Dendritic cell treated with granulocyte-macrophage colony-stimulating factor and Interleukin-4, amounts not matched to agents 40 ng/mL and 50 ng/mL, for 4 days (primary cell): ENCODE measurements at regions not wholly inside any gene's neighbourhood (a gene's known extent, or its start where the extent isn't known, plus 50 kb on each side); places are given as distances from the start of the nearest gene placed in this dataset.
"Not testable (repeated sequence)": the region's sequence is repeated elsewhere in the genome, so short reads cannot be mapped to it uniquely, and the experiment has no call there.

ENCODE experiments used
- H3K27ac Mint-ChIP-seq: one replicate; pipeline ENCODE4 v1.8.0; 2022; ENCODE audit warnings: mild to moderate bottlenecking, mixed read lengths
- H3K27me3 Mint-ChIP-seq: one replicate; pipeline ENCODE4 v1.8.0; 2022; ENCODE audit warnings: mild to moderate bottlenecking, mixed read lengths
- H3K36me3 Mint-ChIP-seq: one replicate; pipeline ENCODE4 v1.8.0; 2022; ENCODE audit warnings: low read depth, mixed read lengths
- H3K4me1 Mint-ChIP-seq: one replicate; pipeline ENCODE4 v1.8.0; 2022; ENCODE audit warnings: low read depth, mixed read lengths
- H3K4me3 Mint-ChIP-seq: one replicate; pipeline ENCODE4 v1.8.0; 2022; ENCODE audit warnings: mild to moderate bottlenecking, moderate library complexity, mixed read lengths
- H3K9me3 Mint-ChIP-seq: one replicate; pipeline ENCODE4 v1.8.0; 2022; ENCODE audit warnings: mixed read lengths
- intact Hi-C: fragments of 100-400 bp; cut with micrococcal nuclease; formaldehyde crosslinking; loops from one replicate; pipeline ENCODE4 v1.15.0; 2022

DNA sequence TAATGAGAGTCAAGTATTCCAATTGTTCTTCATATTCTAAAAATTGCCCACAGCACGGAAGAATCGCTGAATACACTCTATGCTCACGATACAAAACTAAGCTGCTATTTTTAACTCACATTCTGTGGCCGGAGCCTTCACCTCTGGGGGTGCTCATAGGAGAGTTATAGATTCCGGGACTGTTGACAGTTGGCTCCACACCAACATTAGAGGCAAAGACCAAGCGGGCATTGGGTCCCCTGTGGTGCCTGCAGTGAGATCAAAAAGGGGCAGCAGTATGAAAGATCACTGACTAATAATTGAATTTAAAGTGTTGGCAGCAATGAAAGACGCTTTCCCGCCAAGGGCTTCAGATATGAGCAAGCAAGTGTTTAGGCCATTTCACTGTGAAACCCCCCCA, 146.0 kb downstream of the TMEM144 start:
- no peaks in the 10 kb centered on the region for H3K27me3 Mint-ChIP-seq
- H3K36me3 Mint-ChIP-seq, result no peaks in the 10 kb centered on the region

DNA sequence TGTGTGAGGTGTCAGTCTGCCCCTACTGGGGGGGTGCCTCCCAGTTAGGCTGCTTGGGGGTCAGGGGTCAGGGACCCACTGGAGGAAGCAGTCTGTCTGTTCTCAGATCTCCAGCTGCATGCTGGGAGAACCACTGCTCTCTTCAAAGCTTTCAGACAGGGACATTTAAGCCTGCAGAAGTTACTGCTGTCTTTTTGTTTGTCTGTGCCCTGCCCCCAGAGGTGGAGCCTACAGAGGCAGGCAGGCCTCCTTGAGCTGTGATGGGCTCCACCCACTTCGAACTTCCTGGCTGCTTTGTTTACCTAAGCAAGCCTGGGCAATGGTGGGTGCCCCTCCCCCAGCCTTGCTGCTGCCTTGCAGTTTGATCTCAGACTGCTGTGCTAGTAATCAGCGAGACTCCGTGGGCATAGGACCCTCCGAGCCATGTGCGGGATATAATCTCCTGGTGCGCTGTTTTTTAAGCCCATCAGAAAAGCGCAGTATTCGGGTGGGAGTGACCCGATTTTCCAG, 153.7 kb upstream of the RXFP1 start:
- H3K27me3 Mint-ChIP-seq, H3K36me3 Mint-ChIP-seq, H3K4me1 Mint-ChIP-seq, H3K4me3 Mint-ChIP-seq, intact Hi-C loops, H3K27ac Mint-ChIP-seq: not testable (repeated sequence)
- H3K9me3 Mint-ChIP-seq, result peaks cover 32% of the 10 kb centered on the region

More for the DNA sequence above, 146.0 kb downstream of the TMEM144 start:
- H3K4me3 Mint-ChIP-seq, result no peak overlapping the region
- H3K9me3 Mint-ChIP-seq, result peaks cover 7% of the 10 kb centered on the region
- intact Hi-C loops, result no loop called here
- no peaks in the 10 kb centered on the region for H3K4me1 Mint-ChIP-seq
- H3K27ac Mint-ChIP-seq, result no peak overlapping the region

DNA sequence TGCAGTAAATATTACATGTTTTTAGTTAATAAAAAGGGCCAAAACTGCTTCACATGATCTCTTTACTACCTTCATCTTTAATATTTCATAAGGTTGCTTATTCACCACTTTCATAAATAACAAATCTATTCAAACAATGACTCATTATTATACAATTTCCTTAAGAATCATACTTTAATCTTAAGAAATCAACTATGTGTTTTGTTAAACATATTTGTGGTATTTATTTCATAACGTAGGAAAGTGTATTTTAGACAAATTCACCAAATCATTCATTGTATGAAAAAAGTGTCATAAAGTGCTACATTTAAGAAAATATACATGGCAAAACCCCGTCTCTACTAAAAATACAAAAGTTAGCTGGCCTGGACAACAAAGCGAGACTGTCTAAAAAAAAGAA, 150.5 kb upstream of the RXFP1 start:
- Mint-ChIP-seq H3K27ac (no peak overlapping the region), H3K4me3 (no peak overlapping the region), H3K27me3 (no peaks in the 10 kb centered on the region), H3K36me3 (no peaks in the 10 kb centered on the region), H3K4me1 (no peaks in the 10 kb centered on the region), H3K9me3 (peaks cover 18% of the 10 kb centered on the region)
- intact Hi-C loops, result no loop called here

DNA sequence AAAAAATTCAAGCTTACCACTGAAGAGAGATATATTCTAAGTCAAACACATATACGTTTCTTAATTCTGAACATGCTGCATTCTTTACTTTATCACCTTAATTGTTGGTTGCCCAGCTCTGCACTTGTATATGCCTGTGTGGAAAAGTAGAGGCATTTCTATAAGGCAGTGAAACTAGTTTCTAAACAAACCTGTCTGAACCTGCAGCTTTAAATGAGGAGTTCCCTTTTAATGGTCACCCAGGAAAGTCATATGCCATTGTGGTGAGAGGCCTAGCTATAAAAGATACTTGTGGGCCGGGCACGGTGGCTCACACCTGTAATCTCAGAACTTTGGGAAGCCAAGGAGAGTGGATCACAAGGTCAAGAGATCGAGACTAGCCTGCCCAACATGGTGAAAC, 147.4 kb upstream of the RXFP1 start:
- Mint-ChIP-seq H3K27me3 (no peaks in the 10 kb centered on the region), H3K27ac (no peak overlapping the region), H3K9me3 (peaks cover 3% of the 10 kb centered on the region), H3K4me1 (no peaks in the 10 kb centered on the region), H3K4me3 (no peak overlapping the region), H3K36me3 (no peaks in the 10 kb centered on the region)
- intact Hi-C loops, result no loop called here

DNA sequence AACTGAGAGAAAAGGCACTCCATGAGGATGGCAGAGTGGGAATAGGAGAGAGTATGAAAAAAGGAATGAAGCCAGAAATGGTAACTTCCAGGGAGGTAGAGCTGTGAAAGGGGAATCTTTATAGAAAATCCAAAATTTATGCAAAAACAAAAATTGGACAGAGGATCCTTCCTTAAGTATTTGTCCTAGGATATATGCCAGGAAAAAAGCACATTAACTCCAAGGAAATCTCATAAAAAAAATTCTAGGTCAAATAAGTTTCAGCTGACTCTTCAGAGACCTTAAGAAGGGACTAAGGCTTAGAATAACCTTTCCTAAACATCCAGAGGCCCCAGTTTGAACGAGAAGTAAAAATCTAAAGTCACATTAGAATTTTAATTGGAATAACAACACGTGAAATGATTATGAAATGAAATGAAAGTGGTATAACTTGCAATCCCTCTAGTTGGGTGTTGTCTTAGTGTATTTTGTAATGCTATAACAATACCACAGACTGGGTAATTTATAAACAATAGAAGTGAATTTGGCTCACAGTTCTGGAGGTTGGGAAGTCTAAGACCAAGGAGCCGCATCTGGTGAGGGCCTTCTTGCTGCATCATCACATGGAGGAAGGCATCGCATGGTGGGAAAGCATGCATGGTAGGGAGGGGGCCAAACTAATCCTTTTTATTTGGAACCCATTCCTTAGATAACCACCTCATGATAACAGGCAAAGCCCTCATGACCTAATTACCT, 145.4 kb upstream of the RXFP1 start:
- H3K9me3 Mint-ChIP-seq, result peaks cover 18% of the 10 kb centered on the region
- H3K4me3 Mint-ChIP-seq, result no peak overlapping the region
- no peak overlapping the region for H3K27ac Mint-ChIP-seq
- intact Hi-C loops, result no loop called here
- H3K27me3 Mint-ChIP-seq, result no peaks in the 10 kb centered on the region
- no peaks in the 10 kb centered on the region for H3K36me3 Mint-ChIP-seq
- no peaks in the 10 kb centered on the region for H3K4me1 Mint-ChIP-seq

DNA sequence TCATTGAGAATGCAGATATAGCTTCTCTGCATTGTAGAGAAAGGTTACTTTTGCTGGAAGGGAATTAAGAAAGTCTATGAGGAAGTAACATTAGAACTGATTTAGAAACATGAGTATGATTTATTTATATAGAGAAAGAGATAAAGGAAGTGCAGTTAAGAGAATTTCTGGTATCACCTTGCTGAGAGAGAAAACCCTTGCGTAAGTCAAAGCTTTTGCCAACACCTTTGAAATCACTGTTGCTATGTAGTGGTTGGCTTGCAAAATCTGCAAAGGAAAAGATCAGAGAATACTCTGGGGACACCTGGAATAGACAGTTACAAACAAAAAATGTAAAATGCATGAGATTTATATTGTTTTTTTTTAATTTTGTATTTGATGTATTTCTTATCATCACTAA, 137.3 kb upstream of the RXFP1 start:
- Mint-ChIP-seq H3K27me3 (no peaks in the 10 kb centered on the region), H3K27ac (no peak overlapping the region), H3K36me3 (no peaks in the 10 kb centered on the region), H3K4me3 (no peak overlapping the region), H3K9me3 (peaks cover 13% of the 10 kb centered on the region), H3K4me1 (no peaks in the 10 kb centered on the region)
- intact Hi-C loops, result no loop called here

DNA sequence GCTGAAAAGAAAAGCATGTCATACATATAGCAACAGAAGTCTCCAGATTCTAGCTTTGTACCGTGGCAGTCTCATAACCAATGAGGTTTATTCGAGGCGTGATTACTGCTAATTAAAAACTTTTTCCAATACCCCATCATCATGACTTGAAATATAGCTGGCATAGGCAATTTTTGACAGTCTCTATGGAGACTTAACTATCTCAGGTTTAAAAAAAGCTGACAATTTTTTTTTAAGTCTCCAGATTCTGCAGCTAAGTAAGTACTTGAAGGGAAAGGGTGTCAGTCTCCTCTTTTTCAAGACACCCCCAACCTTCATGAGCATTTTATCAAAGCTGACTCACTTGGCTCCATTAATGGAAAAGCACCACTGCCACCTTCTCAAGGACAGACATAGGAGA, 126.3 kb upstream of the RXFP1 start:
- intact Hi-C loops, result no loop called here
- Mint-ChIP-seq H3K27ac (no peak overlapping the region), H3K36me3 (no peaks in the 10 kb centered on the region), H3K27me3 (no peaks in the 10 kb centered on the region), H3K9me3 (no peaks in the 10 kb centered on the region), H3K4me3 (no peak overlapping the region), H3K4me1 (no peaks in the 10 kb centered on the region)

DNA sequence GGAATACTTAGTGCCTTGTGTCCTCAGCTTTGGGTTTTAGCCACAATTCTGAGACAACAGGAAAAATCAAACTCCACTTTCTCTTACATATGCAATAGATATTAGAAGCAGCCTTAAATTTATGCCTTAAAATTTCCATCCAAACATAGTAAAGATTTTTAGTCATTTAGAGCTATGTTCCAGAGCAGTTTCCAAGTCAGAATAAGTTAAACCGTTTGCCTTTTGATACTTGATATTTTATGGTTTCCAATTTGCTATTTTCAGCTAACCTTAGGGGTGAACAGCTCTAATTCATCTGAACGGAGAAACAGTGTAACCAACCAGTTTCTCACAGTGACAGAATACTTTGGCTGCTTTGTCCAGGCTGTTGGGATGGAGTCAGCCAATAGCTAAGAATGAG, 125.8 kb upstream of the RXFP1 start:
- no peak overlapping the region for H3K4me3 Mint-ChIP-seq
- no peaks in the 10 kb centered on the region for H3K9me3 Mint-ChIP-seq
- no peaks in the 10 kb centered on the region for H3K27me3 Mint-ChIP-seq
- intact Hi-C loops, result no loop called here
- H3K4me1 Mint-ChIP-seq, result no peaks in the 10 kb centered on the region
- H3K27ac Mint-ChIP-seq, result no peak overlapping the region
- no peaks in the 10 kb centered on the region for H3K36me3 Mint-ChIP-seq

DNA sequence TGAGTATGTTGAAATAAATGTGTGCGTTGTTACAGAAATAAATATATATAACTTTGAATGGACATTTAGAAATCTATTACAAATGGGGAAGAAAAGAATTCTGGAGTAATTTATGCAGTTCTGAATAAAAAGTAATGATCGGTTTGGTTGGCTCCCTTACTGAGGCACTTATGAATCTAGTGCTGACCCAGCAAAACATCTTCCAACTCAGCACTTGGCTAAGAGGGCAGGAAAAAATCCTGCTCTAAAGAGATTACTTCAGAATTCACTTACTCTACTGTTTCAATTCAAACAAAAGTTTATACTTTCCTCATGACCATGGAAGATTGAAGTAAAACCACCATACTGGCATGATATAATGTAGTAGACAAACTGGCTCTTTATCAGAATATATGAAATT, 123.9 kb upstream of the RXFP1 start:
- no peaks in the 10 kb centered on the region for H3K4me1 Mint-ChIP-seq
- H3K9me3 Mint-ChIP-seq, result no peaks in the 10 kb centered on the region
- no peak overlapping the region for H3K4me3 Mint-ChIP-seq
- H3K27ac Mint-ChIP-seq, result no peak overlapping the region
- intact Hi-C loops, result no loop called here
- H3K36me3 Mint-ChIP-seq, result no peaks in the 10 kb centered on the region
- H3K27me3 Mint-ChIP-seq, result no peaks in the 10 kb centered on the region

DNA sequence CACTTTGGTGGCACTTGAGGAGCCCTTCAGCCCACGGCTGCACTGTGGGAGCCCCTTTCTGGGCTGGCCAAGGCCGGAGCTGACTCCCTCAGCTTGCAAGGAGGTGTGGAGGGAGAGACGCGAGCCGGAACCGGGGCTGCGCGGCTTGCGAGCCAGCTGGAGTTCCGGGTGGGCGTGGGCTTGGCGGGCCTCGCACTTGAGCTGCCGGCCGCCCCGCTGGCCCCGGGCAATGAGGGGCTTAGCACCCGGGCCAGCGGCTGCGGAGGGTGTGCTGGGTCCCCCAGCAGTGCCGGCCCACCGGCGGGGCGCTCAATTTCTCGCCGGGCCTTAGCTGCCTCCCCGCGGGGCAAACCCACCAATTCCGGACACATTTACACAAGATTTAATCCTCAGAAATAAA, 113.7 kb upstream of the RXFP1 start:
- H3K36me3 Mint-ChIP-seq, H3K4me3 Mint-ChIP-seq, H3K9me3 Mint-ChIP-seq, H3K27ac Mint-ChIP-seq, intact Hi-C loops, H3K27me3 Mint-ChIP-seq, H3K4me1 Mint-ChIP-seq: not testable (repeated sequence)

DNA sequence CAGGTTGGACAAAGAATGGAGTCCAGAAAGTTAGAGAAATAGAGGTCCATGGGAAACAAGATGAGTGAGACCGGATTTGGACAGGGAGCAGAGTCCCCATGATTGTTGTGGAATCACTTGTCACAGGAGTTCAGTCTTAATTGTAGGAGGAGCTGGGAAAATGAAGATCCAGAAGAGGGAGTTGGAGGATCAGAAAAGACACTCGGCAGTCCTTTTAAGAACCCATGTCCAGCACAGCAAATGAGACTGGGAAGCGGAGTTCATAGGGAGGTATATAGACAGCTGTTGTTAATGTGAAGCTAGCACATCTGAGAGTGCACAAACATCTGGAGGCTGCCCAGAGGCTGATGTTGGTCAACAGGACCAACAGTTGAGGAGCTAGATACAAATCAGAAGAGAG, 111.4 kb upstream of the RXFP1 start:
- no peak overlapping the region for H3K27ac Mint-ChIP-seq

DNA sequence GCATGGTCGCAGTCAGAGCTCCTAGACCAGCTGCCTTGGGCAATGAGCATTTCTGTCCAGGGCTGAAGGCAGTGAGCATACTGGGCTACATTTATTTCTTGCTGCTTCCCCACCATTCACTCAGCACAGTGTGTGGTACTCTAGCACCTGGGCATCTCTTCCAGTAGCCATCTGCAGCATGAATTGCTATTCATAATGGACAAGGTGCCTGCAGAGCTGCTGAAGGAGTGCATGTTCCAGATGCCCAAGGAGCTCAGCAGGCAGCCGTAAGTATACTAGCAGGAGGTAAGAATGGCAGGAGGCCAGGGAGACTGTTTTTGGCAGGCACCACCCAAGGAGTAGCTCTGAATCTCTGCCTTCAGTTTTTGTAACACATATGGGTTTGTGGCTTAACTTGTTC, 110.4 kb upstream of the RXFP1 start:
- H3K4me3 Mint-ChIP-seq, result no peak overlapping the region
- H3K27me3 Mint-ChIP-seq, result no peaks in the 10 kb centered on the region
- no peak overlapping the region for H3K27ac Mint-ChIP-seq
- H3K36me3 Mint-ChIP-seq, result no peaks in the 10 kb centered on the region
- H3K4me1 Mint-ChIP-seq, result no peaks in the 10 kb centered on the region
- intact Hi-C loops, result loop anchor here (10.0 kb wide), 1 partner anchor 214 kb away; no protein-coding TSS in a partner anchor
- peaks cover 6% of the 10 kb centered on the region for H3K9me3 Mint-ChIP-seq

More for the DNA sequence above, 111.4 kb upstream of the RXFP1 start:
- Mint-ChIP-seq H3K36me3 (no peaks in the 10 kb centered on the region), H3K4me3 (no peak overlapping the region), H3K27me3 (no peaks in the 10 kb centered on the region), H3K9me3 (no peaks in the 10 kb centered on the region), H3K4me1 (no peaks in the 10 kb centered on the region)
- intact Hi-C loops, result loop anchor here (10.0 kb wide), 1 partner anchor 215 kb away; no protein-coding TSS in a partner anchor

DNA sequence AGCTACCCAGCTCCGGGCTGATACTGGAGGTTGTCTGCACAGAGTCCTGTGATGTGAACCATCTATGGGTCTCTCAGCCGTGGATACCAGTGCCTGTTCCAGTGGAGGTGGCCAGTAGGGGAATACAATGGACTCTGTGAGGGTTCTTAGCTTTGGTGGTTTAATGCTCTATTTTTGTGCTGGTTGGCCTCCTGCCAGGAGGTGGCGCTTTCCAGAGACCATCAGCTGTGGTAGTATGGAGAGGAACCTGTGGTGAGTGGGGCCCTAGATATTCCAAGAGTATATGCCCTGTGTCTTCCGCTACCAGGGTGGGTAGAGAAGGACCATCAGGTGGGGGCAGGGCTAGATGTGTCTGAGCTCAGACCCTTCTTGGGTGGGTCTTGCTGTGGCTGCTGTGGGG, 103.0 kb upstream of the RXFP1 start:
- not testable (repeated sequence) for H3K4me1 Mint-ChIP-seq, H3K36me3 Mint-ChIP-seq, H3K4me3 Mint-ChIP-seq, H3K27me3 Mint-ChIP-seq, H3K27ac Mint-ChIP-seq
- peaks cover 19% of the 10 kb centered on the region for H3K9me3 Mint-ChIP-seq
- intact Hi-C loops, result loop anchor here (10.0 kb wide), 1 partner anchor 206 kb away; no protein-coding TSS in a partner anchor

DNA sequence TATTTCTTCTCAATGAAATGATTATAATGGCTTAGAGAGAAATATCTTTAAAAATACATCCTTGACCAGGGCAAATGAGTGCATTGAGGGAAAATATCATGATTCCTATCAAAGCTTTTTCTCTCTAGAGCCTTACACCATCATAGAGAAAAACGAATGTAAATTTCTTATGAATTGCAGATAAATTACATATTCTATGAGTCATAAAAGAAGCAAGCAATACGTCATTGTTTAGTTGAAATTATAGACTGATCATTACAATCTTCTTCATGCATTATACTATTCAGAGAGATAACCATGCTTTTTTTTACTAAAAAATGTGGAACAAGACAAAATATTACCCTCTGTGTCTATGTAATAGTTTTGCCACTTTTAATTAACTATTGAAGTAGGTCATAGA, 100.9 kb upstream of the RXFP1 start:
- H3K4me3 Mint-ChIP-seq, result no peak overlapping the region
- H3K4me1 Mint-ChIP-seq, result no peaks in the 10 kb centered on the region
- H3K27ac Mint-ChIP-seq, result no peak overlapping the region
- no peaks in the 10 kb centered on the region for H3K27me3 Mint-ChIP-seq
- peaks cover 19% of the 10 kb centered on the region for H3K9me3 Mint-ChIP-seq
- H3K36me3 Mint-ChIP-seq, result no peaks in the 10 kb centered on the region
- intact Hi-C loops, result no loop called here

DNA sequence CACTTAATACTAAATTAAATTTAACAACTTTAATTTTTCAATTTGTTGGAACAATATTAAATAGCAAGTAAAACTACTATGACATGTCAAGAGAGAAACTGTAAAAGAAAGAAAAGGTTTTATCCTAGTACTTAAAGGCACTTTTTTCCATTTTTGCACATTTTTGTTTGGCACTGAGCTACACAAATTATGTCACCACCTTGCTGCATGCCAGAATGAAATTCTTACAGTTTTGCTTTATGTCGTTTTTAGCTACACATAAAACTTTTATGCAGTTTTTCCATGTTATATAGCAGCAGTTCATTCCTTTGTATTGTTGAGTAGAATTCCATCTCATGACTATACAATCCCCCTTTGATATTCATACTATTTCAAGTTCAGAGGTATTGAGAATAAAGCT, 99.1 kb upstream of the RXFP1 start:
- Mint-ChIP-seq H3K4me3 (no peak overlapping the region), H3K27me3 (no peaks in the 10 kb centered on the region), H3K27ac (no peak overlapping the region), H3K36me3 (no peaks in the 10 kb centered on the region), H3K4me1 (no peaks in the 10 kb centered on the region), H3K9me3 (peaks cover 10% of the 10 kb centered on the region)
- intact Hi-C loops, result no loop called here
